Activated naive CD8-positive, alpha-beta T cell treated with anti-CD3 and anti-CD28 coated beads, Interleukin-2, amount 10 ng/mL, durations not matched to agents 7 days and 5 days (primary cell): ENCODE measurements at regions not wholly inside any gene's neighbourhood (a gene's known extent, or its start where the extent isn't known, plus 50 kb on each side); places are given as distances from the start of the nearest gene placed in this dataset.
"Not testable (repeated sequence)": the region's sequence is repeated elsewhere in the genome, so short reads cannot be mapped to it uniquely, and the experiment has no call there.

Experiments
- ATAC-seq: fragments of 150-1000 bp; cut with Tn5 transposase; one replicate; pipeline ENCODE4 v1.10.0; 2021; ENCODE audit warnings: low read depth, moderate library complexity
- POLR2A ChIA-PET: fragments of 350-600 bp; sonication (Branson Sonifier 250); formaldehyde crosslinking; loops from one replicate; lab custom pipeline; 2021; ENCODE audit warnings: antibody characterized with exemption; lab: Charles Lee
- DNase-seq: peaks from one replicate; pipeline ENCODE4 v3.0.0; 2021
- H3K27ac Mint-ChIP-seq: one replicate; pipeline ENCODE4 v1.8.0; 2022; ENCODE audit warnings: mild to moderate bottlenecking, mixed read lengths
- H3K27me3 Mint-ChIP-seq: one replicate; pipeline ENCODE4 v1.8.0; 2022; ENCODE audit warnings: mild to moderate bottlenecking, moderate library complexity, mixed read lengths
- H3K36me3 Mint-ChIP-seq: one replicate; pipeline ENCODE4 v1.8.0; 2021; ENCODE audit warnings: mild to moderate bottlenecking, mixed read lengths
- H3K4me1 Mint-ChIP-seq: one replicate; pipeline ENCODE4 v1.8.0; 2021; ENCODE audit warnings: mixed read lengths
- H3K4me3 Mint-ChIP-seq: one replicate; pipeline ENCODE4 v1.8.0; 2022; ENCODE audit warnings: mild to moderate bottlenecking, moderate library complexity, mixed read lengths
- H3K9me3 Mint-ChIP-seq: one replicate; pipeline ENCODE4 v1.8.0; 2021; ENCODE audit warnings: mixed read lengths

- no peaks in the 10 kb centered on the region for H3K27me3 Mint-ChIP-seq
These were observed 252.8 kb downstream of the CAAP1 start for GRCh38 chr9:26639761-26640160.

GRCh38 chr9:26637101-26637500 is 255.5 kb downstream of the CAAP1 start:
- Mint-ChIP-seq H3K4me3 (no peak overlapping the region), H3K4me1 (no peaks in the 10 kb centered on the region), H3K36me3 (no peaks in the 10 kb centered on the region), H3K27ac (no peak overlapping the region), H3K9me3 (no peaks in the 10 kb centered on the region), H3K27me3 (no peaks in the 10 kb centered on the region)
- ATAC-seq (no peak), DNase-seq (no peak)
- POLR2A ChIA-PET = no interaction called here

More at GRCh38 chr9:26639761-26640160, 252.8 kb downstream of the CAAP1 start:
- H3K9me3 Mint-ChIP-seq = no peaks in the 10 kb centered on the region
- DNase-seq (no peak), ATAC-seq (no peak)
- H3K4me1 Mint-ChIP-seq = no peaks in the 10 kb centered on the region
- H3K4me3 Mint-ChIP-seq = no peak overlapping the region
- H3K27ac Mint-ChIP-seq = no peak overlapping the region
- H3K36me3 Mint-ChIP-seq = no peaks in the 10 kb centered on the region
- POLR2A ChIA-PET = no interaction called here

- POLR2A ChIA-PET, H3K9me3 Mint-ChIP-seq, H3K4me1 Mint-ChIP-seq, H3K27ac Mint-ChIP-seq, H3K4me3 Mint-ChIP-seq, H3K36me3 Mint-ChIP-seq, ATAC-seq, DNase-seq, H3K27me3 Mint-ChIP-seq: not testable (repeated sequence)
These were observed 278.7 kb downstream of the CAAP1 start for GRCh38 chr9:26613851-26614350.

- no peaks in the 10 kb centered on the region for H3K9me3 Mint-ChIP-seq
- DNase-seq (no peak), ATAC-seq (no peak)
- H3K4me1 Mint-ChIP-seq = no peaks in the 10 kb centered on the region
- H3K4me3 Mint-ChIP-seq = no peak overlapping the region
- no peaks in the 10 kb centered on the region for H3K27me3 Mint-ChIP-seq
- no peak overlapping the region for H3K27ac Mint-ChIP-seq
- POLR2A ChIA-PET = no interaction called here
- H3K36me3 Mint-ChIP-seq = no peaks in the 10 kb centered on the region
These were observed 280.4 kb downstream of the CAAP1 start for GRCh38 chr9:26612211-26612610.

- H3K27me3 Mint-ChIP-seq = no peaks in the 10 kb centered on the region
- POLR2A ChIA-PET = no interaction called here
- no peaks in the 10 kb centered on the region for H3K36me3 Mint-ChIP-seq
- ATAC-seq = no peak
- DNase-seq = no peak
- H3K4me3 Mint-ChIP-seq = no peak overlapping the region
- H3K4me1 Mint-ChIP-seq = no peaks in the 10 kb centered on the region
- H3K27ac Mint-ChIP-seq = no peak overlapping the region
- no peaks in the 10 kb centered on the region for H3K9me3 Mint-ChIP-seq
These were observed 285.8 kb downstream of the CAAP1 start for GRCh38 chr9:26606756-26607155.

- H3K4me3 Mint-ChIP-seq = no peak overlapping the region
- ATAC-seq (no peak), DNase-seq (no peak)
- no peaks in the 10 kb centered on the region for H3K27me3 Mint-ChIP-seq
- H3K4me1 Mint-ChIP-seq = no peaks in the 10 kb centered on the region
- POLR2A ChIA-PET = no interaction called here
- no peaks in the 10 kb centered on the region for H3K9me3 Mint-ChIP-seq
- no peak overlapping the region for H3K27ac Mint-ChIP-seq
- no peaks in the 10 kb centered on the region for H3K36me3 Mint-ChIP-seq
These were observed 287.2 kb downstream of the CAAP1 start for GRCh38 chr9:26605367-26605766.

GRCh38 chr9:26604076-26604662 is 288.4 kb downstream of the CAAP1 start:
- Mint-ChIP-seq H3K4me3 (no peak overlapping the region), H3K27me3 (no peaks in the 10 kb centered on the region), H3K9me3 (no peaks in the 10 kb centered on the region), H3K27ac (no peak overlapping the region), H3K36me3 (no peaks in the 10 kb centered on the region), H3K4me1 (no peaks in the 10 kb centered on the region)
- no peak for ATAC-seq
- POLR2A ChIA-PET = no interaction called here
- DNase-seq = no peak

GRCh38 chr9:26603617-26604016 is 289.0 kb downstream of the CAAP1 start:
- POLR2A ChIA-PET = no interaction called here
- H3K27ac Mint-ChIP-seq = no peak overlapping the region
- H3K27me3 Mint-ChIP-seq = no peaks in the 10 kb centered on the region
- no peak overlapping the region for H3K4me3 Mint-ChIP-seq
- no peaks in the 10 kb centered on the region for H3K9me3 Mint-ChIP-seq
- DNase-seq (no peak), ATAC-seq (no peak)
- H3K4me1 Mint-ChIP-seq = no peaks in the 10 kb centered on the region
- no peaks in the 10 kb centered on the region for H3K36me3 Mint-ChIP-seq

GRCh38 chr9:26597542-26598149 is 295.0 kb downstream of the CAAP1 start:
- POLR2A ChIA-PET = no interaction called here
- H3K4me1 Mint-ChIP-seq = no peaks in the 10 kb centered on the region
- no peak for DNase-seq
- no peaks in the 10 kb centered on the region for H3K27me3 Mint-ChIP-seq
- no peak for ATAC-seq
- no peak overlapping the region for H3K4me3 Mint-ChIP-seq
- no peak overlapping the region for H3K27ac Mint-ChIP-seq
- H3K36me3 Mint-ChIP-seq = no peaks in the 10 kb centered on the region
- H3K9me3 Mint-ChIP-seq = peaks cover 2% of the 10 kb centered on the region

GRCh38 chr9:26579056-26579455 is 313.5 kb downstream of the CAAP1 start:
- ATAC-seq = no peak
- H3K4me1 Mint-ChIP-seq = no peaks in the 10 kb centered on the region
- POLR2A ChIA-PET = no interaction called here
- no peak for DNase-seq
- no peak overlapping the region for H3K4me3 Mint-ChIP-seq
- no peak overlapping the region for H3K27ac Mint-ChIP-seq
- H3K36me3 Mint-ChIP-seq = no peaks in the 10 kb centered on the region
- H3K9me3 Mint-ChIP-seq = peaks cover 1% of the 10 kb centered on the region
- H3K27me3 Mint-ChIP-seq = no peaks in the 10 kb centered on the region

GRCh38 chr9:26574898-26575440 is 317.6 kb downstream of the CAAP1 start:
- DNase-seq = no peak
- Mint-ChIP-seq H3K27me3 (no peaks in the 10 kb centered on the region), H3K4me3 (no peak overlapping the region), H3K36me3 (no peaks in the 10 kb centered on the region), H3K9me3 (no peaks in the 10 kb centered on the region), H3K27ac (no peak overlapping the region), H3K4me1 (no peaks in the 10 kb centered on the region)
- POLR2A ChIA-PET = no interaction called here
- ATAC-seq = no peak

- Mint-ChIP-seq H3K4me3 (no peak overlapping the region), H3K9me3 (no peaks in the 10 kb centered on the region), H3K27me3 (no peaks in the 10 kb centered on the region), H3K36me3 (no peaks in the 10 kb centered on the region), H3K4me1 (no peaks in the 10 kb centered on the region), H3K27ac (no peak overlapping the region)
- POLR2A ChIA-PET = no interaction called here
- ATAC-seq (no peak), DNase-seq (no peak)
These were observed 318.3 kb downstream of the CAAP1 start for GRCh38 chr9:26574256-26574655.

GRCh38 chr9:26567976-26568375 is 324.6 kb downstream of the CAAP1 start:
- Mint-ChIP-seq H3K4me1 (no peaks in the 10 kb centered on the region), H3K27me3 (no peaks in the 10 kb centered on the region), H3K9me3 (no peaks in the 10 kb centered on the region), H3K27ac (no peak overlapping the region), H3K36me3 (no peaks in the 10 kb centered on the region), H3K4me3 (no peak overlapping the region)
- no peak for DNase-seq
- ATAC-seq = no peak
- POLR2A ChIA-PET = no interaction called here

GRCh38 chr9:26566141-26566540 is 326.5 kb downstream of the CAAP1 start:
- no peak overlapping the region for H3K4me3 Mint-ChIP-seq
- POLR2A ChIA-PET = no interaction called here

More at GRCh38 chr9:26566141-26566540, 326.5 kb downstream of the CAAP1 start:
- Mint-ChIP-seq H3K4me1 (no peaks in the 10 kb centered on the region), H3K36me3 (no peaks in the 10 kb centered on the region), H3K27ac (no peak overlapping the region), H3K27me3 (no peaks in the 10 kb centered on the region), H3K9me3 (no peaks in the 10 kb centered on the region)
- DNase-seq (no peak), ATAC-seq (no peak)
